ENCODE measurements at regions not wholly inside any gene's neighbourhood (a gene's known extent, or its start where the extent isn't known, plus 50 kb on each side); places are given as distances from the start of the nearest gene placed in this dataset.

DNA sequence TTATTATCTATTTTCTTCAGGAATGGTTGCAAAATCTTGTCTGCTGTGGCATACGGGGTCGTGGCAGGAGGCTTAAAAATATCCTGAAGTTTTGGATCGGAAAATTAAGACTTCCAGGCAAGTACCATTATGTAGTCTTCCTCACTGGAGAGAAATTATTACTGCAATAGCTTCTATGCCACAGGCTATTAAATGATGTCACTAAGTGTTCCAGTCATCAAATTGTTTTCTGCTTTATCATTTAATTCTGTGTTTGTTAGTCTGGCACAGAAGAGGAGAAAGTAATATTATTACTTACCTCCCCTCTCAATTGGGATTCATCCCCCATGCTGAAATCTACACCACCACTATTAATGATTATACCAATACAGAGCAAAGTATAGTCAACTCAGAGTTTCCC is 378.2 kb upstream of the ALCAM start:
- DNase-seq = no peak

DNA sequence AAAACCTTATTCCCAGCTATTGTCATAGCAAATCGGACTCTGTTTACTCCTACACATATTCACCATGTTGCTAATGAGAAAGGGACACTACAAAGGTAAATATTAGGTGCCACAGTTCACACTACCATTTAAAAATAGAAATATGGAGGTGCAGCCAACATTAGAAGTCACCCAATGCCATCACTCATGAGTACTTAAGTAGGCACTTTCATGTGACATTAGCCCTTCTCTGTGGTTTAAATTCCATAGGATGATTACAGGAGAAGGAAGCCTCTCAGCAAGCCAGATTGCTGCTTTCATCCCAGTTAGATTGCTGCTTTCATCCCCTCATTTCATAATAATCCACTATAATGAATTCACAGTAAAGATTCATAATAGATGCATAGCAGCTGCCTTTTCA is 376.8 kb upstream of the ALCAM start:
- no peak for DNase-seq

DNA sequence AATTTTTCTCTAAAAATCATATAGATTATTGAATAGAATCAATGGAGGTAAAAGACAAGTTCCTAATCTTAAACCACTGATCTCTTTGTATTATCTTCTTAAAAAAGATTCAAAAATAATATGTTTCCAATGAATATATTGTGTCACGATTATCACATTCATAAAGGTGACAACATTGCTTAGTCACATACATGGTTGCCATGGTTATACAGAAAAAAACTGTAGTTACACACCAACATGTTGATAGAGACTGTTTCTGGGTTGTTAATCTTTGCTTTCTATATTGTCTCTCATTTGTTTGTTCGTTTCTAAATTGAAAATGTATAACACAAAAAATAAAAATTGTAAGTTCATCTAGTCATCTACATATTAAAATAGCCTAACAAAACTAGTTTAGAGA is 376.0 kb upstream of the ALCAM start:
- no peak for DNase-seq

DNA sequence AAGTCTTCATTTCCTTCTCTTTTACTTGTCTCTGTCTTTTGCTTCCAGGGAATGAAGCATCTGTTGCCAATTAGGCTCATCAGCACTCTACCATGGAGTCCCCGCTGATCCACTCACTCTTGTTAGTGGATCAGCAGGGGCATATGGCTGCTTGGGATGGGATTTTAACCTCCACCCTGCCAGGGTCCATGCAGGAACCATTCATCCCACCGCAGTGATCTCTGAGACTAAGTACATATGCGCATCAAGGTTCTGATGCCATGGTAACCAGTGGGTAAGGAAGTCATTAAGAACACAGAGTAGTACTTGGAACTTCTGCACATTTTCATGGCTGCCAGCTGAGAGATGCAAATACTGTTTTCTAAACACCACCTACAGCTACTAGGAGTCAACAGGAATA is 374.0 kb upstream of the ALCAM start:
- no peak for DNase-seq

DNA sequence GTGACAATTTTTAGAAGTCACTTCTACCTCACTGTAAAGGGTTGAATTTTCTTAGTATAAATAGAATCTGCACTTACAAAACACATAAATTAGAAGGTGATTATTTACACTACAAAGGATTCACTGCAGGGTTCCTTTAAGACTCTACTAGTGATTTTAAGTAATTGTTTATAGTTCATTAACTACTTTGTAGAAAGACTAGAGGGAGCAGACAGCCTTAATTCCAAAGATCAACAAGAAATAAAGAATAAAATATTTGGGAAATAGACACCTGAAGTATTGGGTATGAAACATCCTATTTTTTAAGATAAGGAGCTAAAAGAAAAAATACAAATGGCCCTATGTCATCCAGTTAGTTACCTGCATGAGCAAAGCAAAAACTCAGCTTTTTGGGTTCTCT is 360.5 kb upstream of the ALCAM start:
- no peak for DNase-seq

DNA sequence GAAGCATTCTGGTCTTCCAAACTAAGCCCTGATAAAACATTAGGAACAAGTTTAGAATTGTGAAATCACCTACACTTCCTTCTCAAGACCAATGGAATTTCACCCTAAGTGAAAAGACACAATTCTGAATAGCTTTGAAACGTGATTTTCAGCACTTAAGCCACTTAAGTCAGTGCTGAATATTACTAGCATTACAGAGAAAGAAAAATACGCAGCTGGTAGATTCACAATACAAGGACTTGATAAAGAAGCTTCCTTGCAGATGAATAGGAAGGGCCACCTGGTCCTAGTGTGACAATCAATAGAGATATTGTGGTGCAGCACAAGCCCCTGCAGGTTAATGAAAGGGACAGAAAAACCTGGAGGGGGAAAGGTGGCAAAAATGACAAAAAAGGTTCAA is 353.1 kb upstream of the ALCAM start:
- DNase-seq = no peak

DNA sequence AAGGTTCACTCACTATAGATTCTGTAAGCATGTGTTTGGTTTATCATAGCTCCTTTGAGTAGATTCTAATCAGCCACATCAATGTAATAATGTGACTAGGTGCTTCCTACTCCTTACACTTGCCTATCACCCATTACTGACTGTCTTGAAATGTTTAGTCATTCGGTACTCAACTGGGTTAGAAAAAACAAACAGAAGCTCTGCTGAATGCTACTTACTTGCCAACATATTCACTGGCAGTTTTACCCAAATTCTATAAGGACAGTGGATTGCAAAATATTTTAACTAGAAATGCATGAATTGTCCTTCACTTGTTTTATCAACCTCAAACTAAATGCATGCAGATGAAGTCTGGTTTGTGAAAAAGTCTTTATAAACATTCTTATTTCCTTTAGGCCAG is 352.1 kb upstream of the ALCAM start:
- no peak for DNase-seq

DNA sequence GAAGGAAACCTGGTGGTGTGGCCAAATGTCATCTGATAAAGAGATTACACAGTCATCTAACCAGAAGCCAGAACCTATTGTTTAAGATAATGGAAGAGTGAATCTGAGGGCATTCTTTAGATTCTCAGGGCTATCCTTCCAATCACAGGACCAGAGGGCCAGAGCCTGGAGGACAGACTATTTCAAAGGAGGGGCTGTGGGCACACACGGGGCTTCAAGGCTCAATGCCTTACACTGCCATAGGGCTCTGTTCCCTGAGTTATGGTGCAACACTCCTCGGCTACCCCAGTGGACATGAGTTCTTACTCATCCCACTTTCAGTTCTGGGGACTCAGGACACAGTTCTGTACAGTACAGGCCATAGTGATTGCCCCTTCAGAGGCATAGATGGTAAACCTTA is 343.9 kb upstream of the ALCAM start:
- no peak for DNase-seq

DNA sequence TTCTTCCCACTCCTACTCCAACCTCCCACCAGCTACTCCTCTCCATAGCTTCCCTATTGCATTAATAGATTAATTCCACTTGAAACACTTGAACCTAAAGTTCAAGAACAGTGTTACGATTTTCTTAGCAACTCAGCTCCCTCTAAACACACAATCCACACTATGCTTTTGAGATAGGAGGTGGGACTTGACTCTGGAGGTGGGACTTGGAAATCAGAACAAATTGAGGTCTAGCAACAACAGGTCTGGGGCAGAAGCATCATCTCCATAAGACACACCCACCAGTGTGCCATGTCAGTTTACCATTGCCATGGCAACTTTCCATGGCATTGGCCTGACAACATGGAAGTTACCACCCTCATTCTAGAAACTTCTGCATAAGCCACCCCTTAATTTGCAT is 336.5 kb upstream of the ALCAM start:
- DNase-seq = no peak

DNA sequence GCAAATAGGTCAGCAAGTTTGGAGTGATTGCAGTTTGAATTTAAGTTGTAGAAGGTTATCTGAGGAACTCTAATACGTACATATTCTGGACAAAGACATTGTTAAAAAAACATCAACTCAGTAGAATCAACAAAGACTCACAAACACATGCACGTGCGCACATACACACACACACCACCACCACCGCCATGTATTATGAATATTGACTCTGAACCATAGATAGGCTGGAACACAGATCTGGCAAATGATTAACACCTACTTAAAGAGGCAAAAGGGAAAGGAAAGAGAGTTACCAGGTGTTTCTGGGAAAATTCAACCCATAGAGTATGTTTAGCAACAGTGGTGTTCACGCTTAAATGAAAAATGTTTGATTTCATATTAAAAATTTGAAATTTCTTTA is 334.2 kb upstream of the ALCAM start:
- DNase-seq = no peak

DNA sequence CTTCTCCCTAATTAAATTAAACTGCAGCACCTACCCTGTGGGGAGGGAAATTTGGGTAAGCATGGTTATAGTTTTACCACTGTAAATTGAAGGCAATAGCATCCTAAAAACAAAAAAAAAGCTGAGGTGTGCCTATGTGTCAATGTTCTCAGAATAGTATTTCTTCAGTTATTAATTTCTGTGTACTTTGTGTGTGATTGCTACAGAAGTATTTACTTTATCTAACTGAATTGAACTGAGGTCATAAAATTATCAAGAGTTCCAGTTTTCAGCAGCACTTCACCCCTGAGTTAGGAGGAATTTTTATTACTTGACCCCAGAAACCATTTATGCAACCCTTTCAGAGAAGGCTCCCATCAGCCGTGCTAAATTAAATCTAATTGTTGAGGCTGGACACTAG is 333.6 kb upstream of the ALCAM start:
- DNase-seq = no peak

DNA sequence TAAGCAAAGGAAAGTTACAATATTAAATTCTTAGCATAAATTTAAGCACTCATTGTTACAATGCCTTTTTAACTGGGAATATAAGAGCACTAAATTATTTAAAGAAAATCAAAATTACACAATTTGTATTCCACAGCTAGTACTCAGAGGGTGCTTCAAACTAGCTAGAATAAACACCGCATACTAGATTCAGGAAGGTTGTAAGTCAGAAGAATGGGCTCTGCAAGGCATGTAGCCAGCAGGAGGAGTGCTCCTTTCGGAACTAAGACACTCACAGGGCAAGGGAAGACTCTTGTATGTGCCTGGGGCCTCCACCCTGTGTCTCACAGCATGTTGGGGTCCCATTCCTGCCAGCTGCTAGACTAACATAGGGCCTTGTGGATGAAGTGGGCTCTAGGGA is 327.7 kb upstream of the ALCAM start:
- DNase-seq = no peak

DNA sequence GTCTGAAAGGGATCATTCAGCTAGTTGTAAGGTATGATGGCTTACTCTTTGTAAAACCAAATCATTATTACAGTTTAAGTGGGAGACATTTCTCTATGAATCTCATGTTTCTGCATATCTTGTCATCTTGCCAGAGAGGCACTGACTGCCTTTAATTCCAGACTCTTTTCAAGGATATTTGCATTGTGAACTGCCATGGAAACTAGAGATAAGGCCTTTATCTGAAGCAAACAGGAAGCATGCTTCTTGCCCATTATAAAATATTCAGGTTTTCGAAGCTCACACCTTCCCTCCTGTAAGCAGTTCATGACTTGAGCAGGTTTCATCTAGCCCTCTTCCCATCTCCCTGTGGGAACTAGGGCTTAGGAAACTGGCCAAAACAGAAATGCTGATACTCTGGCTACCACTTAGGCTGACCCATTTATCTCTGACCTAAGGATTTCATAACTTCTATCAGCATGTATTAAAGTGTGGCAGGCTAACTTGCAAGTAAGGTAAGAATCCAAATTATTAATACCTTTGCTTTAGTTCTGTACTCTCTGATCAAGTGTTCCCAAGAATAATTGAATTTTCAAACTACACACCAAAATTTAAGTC is 326.6 kb upstream of the ALCAM start:
- no peak for DNase-seq

DNA sequence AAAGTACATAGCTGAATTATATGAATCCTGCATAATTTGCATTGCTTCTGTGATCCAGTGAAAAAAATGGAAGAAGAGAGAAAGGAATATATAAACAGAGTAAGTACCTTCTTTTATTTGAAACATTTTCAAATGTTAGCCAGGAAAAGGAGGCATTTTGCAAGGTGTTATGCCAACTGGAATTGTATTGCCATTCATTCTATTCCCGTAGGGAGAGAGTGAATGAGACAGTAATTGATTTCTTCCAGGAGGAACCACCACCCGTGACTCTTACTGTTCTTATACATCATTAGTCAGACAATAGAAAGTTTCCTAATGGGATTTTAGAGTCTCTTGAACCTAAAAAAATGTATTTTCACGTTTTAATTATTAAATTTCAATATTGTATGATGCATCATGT is 324.1 kb upstream of the ALCAM start:
- DNase-seq = no peak

DNA sequence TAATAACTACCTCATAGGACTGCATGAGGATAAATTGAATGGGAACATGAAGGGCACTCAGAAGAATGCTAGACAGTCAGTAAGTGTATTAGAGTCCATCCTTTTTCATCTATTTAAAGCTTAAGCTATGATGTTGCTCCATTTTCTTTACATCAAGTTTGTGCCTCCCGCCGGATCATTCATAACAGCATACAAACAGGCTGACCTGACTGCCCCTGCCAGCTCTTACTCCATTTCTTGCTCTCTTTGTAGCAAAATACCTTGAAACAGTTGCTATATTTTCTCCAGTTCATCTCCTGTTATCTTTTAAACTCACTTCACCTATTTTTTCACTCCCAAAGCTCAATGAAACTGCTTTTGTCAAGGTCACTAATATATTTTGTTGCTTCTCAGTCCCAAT is 315.6 kb upstream of the ALCAM start:
- no peak for DNase-seq

DNA sequence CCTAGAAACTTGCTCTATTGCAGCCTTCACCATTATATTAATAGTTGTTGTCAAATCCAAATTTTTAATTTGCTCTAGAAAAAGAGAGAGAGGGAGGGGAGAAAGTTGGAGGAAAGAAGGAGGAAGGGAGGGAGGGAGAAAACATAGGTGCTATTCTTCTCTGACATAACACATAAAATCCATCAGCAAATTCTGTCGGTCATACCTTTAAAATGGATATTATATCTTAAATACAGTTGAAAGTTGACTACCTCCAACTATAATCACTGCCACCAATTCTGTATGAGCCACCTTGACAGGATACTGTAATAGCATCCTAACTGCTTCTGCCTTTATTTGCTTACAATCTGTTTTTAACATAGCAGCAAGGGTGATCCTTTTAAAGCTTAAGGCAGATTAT is 314.7 kb upstream of the ALCAM start:
- DNase-seq = no peak

DNA sequence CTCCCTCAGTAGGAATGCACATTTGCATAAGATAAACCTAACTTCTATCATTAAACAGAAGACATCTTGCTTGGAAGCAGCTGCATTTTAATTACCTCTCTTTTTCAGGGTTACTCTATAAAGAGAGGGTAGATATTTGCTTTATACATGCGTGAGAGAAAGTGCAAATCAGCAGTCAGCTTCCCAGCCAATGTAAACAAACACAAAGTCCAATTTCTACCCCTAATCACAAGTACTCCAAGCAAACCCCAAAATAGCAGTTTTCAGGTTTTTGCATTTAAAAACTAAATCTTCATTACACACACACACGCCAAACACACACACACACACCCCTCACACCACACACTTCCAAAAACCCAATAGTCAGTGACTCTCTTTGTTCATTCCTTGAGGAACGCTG is 303.9 kb upstream of the ALCAM start:
- DNase-seq = no peak

DNA sequence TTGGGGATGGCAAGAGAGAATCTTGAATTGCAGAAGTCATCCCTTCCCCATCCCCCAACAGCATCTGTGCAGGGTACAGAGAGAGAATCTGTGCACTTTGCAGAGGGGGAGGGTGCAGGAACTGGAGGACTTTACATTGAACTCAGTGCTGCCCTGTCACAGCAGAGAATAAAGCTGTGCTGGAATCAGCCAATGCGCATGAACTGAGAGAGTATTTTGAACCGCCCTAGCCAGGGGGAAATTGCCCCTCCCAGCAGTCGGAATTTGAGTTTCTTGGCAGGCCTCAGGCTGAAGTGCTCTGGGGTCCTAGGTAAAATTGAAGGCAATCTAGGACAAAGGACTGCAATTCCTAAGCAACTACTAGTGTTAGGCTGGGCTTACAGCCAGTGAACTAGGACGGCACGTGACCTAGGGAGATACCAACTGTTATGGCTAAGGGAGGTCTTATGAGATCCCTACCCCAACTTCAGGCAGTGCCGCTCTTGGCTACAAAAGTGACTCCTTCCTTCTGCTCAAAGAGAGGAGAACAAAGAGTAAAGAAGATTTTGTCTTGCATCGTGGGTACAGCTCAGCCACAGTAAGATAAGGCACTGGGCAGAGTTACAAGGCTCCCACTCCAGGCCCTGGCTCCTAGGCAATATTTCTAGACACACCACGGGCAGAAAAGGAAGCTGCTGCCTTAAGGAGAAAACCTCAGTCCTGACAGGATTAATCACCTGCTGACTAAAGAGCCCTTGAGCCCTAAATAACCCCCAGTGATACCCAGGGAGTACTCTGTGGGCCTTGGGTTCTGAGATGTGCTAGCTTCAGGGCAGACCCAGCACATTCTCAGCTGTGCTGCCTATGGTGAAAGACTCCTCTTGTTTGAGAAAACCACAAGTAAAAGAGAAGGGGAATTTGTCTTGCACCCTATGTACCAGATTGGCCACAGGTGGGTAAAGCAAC is 300.5 kb upstream of the ALCAM start:
- DNase-seq = no peak

DNA sequence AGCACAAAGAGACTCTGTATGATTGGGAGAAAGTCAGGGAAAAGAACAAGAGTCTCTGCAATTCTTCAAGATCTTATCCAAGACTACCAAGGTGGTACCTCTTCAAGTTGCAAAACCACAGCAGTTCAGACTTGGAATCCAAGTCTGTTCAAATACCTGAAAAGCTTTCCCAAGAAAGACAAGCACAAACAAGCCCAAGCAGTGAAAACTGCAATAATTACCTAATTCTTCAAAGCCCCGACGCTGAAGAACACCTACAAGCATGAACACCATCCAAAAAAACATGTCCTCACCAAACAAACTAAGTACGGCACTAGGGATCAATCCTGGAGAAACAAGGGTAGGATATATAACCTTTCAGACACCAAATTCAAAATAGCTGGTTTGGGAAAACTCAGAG is 299.3 kb upstream of the ALCAM start:
- DNase-seq = no peak

DNA sequence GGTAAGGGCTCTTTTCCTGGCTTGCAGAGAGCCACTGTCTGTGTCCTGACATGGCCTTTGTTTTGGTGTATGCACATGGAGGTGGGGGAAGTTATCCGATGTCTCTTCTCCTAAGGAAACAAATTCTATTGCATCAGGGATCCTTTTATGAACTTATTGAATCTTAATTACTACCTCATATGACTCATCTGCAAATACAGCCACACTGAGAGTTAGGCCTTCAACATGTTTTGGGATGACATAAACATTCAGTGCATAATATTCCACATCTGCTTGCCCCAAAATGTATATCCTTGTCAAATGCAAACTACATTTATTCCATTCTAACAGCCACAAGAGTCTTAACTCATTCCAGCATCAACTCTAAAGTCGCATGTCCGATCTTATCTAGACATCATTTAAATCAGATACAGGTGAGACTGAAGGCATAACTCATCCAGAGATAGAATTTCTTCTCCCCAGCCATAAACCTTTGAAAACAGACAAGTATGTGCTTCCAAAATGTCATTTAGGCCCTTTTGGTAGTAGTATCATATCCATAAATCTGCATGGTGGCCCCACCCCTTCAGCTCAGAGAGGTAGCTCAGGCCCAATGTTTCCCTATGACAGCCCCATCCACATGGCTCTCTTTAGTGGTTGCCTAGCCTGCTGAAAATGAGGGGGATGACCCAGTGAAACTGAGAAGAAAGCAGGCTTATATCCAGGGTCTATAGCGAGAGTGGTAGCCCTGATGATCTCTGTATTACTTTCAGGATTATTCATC is 289.5 kb upstream of the ALCAM start:
- no peak for DNase-seq

DNA sequence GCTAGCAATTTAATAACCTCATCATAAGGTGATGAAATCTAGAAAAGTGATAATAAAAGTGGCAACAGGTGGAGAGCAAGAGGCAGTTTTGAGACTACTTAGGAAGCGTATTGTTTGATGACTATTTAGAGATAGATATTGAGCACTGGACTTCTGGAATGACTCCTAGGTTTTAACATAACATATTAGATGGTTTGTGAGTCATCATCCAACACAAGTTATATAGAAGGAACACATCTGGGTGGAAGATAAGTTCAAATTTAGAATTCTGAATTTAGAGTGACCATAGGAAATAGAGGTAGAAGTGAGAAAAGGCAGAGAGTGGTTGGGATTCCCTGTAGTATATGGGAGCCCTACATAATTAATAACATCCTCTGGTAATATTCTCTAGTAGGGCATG is 282.8 kb upstream of the ALCAM start:
- no peak for DNase-seq

DNA sequence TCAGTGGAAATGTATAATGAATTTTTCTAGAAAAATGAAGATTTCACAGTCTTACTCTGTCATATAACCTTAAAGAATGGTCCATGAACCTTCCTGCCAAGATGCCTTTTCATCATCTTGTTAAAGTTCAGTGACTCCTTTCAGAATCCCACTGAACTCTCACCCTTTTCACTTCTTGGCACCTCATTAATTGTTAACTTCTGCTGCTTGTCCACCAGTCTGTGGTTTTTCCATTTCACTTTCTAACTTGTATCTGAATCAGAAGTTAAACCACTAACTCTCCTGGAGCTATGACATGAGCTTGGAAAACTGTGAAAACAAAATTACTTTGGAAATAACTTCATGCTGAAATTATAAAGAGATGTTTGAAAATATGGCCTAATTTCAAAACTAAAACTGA is 281.2 kb upstream of the ALCAM start:
- DNase-seq = no peak

DNA sequence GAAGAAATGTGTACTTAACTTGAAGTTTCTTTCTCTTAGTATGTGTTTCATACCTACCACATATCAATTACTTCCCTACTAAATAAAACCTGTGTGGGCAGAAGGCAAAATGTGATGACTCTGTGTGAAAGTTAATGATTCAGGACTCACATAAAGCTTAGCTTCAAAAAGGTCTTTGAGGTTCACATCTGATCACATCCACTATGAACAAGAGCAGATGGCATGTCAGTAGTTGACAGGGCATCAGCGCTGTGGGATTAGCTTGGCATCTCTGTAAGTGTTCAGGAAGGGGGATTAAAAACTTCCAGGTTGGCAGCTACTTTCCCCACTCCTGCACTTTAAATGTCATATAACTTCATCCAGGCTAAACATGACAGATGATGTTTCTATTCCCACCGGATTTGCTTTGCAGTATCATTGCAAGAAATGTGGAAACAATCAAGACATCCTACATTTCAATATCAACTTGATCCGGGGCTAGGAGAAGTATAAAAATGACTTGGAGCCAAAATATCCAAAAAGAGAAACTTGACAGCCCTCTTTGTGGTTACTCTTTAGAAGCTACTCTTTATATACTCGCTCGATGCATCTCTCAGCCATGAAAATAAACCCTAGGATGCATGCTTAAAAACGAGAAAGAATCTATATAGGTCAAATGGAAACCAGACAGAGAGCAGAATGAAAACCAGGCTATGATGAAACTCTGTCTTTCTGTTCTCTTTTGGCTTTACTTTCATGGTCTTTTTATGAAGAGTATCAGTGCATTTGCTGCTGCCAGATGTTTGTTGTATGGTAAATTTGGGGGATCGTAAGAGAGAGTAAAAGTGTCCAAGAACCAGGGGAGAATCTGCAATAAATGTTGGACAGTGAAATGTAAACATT is 273.1 kb upstream of the ALCAM start:
- no peak for DNase-seq
